Mesenchymal stem cell (in vitro differentiated cells and primary cell): ENCODE measurements at regions not wholly inside any gene's neighbourhood (a gene's known extent, or its start where the extent isn't known, plus 50 kb on each side); places are given as distances from the start of the nearest gene placed in this dataset.

Experiments
- DNase-seq: peaks from one replicate; pipeline ENCODE4 v3.0.0-alpha.2; 2013
- H2AFZ ChIP-seq: one replicate; pipeline ENCODE4 v1.6.1; 2013; ENCODE audit warnings: low read depth, mild to moderate bottlenecking, control low read depth, inconsistent platforms, low read length, moderate library complexity
- H2AK5ac ChIP-seq: 2 replicates; pipeline ENCODE4 v1.6.1; 2013; ENCODE audit warnings: low read length, moderate library complexity, mild to moderate bottlenecking, inconsistent platforms; ENCODE audit not compliant: severe bottlenecking
- H2BK120ac ChIP-seq: one replicate; pipeline ENCODE4 v1.6.1; 2013; ENCODE audit warnings: low read depth, mild to moderate bottlenecking, inconsistent platforms, low read length, moderate library complexity
- H2BK12ac ChIP-seq, 2 experiments: one replicate each; pipeline ENCODE4 v1.6.1; 2013; ENCODE audit warnings: inconsistent platforms in 2 of 2, low read length in 2 of 2, mild to moderate bottlenecking in 2 of 2, moderate library complexity in 2 of 2, control low read depth in 1 of 2
- H2BK15ac ChIP-seq: one replicate; pipeline ENCODE4 v1.6.1; 2013; ENCODE audit warnings: mild to moderate bottlenecking, low read depth, inconsistent platforms; ENCODE audit not compliant: poor library complexity, severe bottlenecking
- H2BK5ac ChIP-seq: 2 replicates; pipeline ENCODE4 v1.6.1; 2013; ENCODE audit warnings: low read depth, mild to moderate bottlenecking, low read length, control low read depth, inconsistent platforms; ENCODE audit not compliant: poor library complexity, severe bottlenecking
- H3K14ac ChIP-seq, 2 experiments: one replicate each; pipeline ENCODE4 v1.6.1; 2013; ENCODE audit warnings: inconsistent platforms in 2 of 2, low read length in 2 of 2, control low read depth in 1 of 2, mild to moderate bottlenecking in 1 of 2, moderate library complexity in 1 of 2
- H3K18ac ChIP-seq, 2 experiments: one replicate each; pipeline ENCODE4 v1.6.1; 2013; ENCODE audit warnings: inconsistent platforms in 2 of 2, low read length in 2 of 2, control low read depth in 1 of 2, low read depth in 1 of 2, mild to moderate bottlenecking in 1 of 2
- H3K23ac ChIP-seq, 2 experiments: one replicate each; pipeline ENCODE4 v1.6.1; 2013; ENCODE audit warnings: inconsistent platforms in 2 of 2, low read length in 2 of 2, mild to moderate bottlenecking in 2 of 2, moderate library complexity in 2 of 2, control low read depth in 1 of 2
- H3K27ac ChIP-seq: 2 replicates; pipeline ENCODE4 v1.5.1; 2013; ENCODE audit warnings: mild to moderate bottlenecking, moderate library complexity, low read length, control low read depth, inconsistent platforms; ENCODE audit not compliant: poor library complexity, severe bottlenecking
- H3K27me3 ChIP-seq, 2 experiments: 2 replicates each; pipeline versions ENCODE4 v1.6.1 to v1.7.0; 2013; ENCODE audit warnings: low read length in 2 of 2, mild to moderate bottlenecking in 2 of 2, moderate library complexity in 2 of 2, control low read depth in 1 of 2, inconsistent platforms in 1 of 2; ENCODE audit not compliant: control insufficient read depth in 1 of 2, insufficient read depth in 1 of 2
- H3K36me3 ChIP-seq, 2 experiments: 2 replicates each; pipeline versions ENCODE4 v1.6.1 to v1.7.0; 2013; ENCODE audit warnings: low read length in 2 of 2, control low read depth in 1 of 2, inconsistent platforms in 1 of 2, low read depth in 1 of 2, mild to moderate bottlenecking in 1 of 2; ENCODE audit not compliant: insufficient read depth in 2 of 2, control insufficient read depth in 1 of 2
- H3K4ac ChIP-seq, 2 experiments: one replicate each; pipeline ENCODE4 v1.6.1; 2013; ENCODE audit warnings: inconsistent platforms in 2 of 2, low read length in 2 of 2, mild to moderate bottlenecking in 2 of 2, moderate library complexity in 2 of 2, control low read depth in 1 of 2, low read depth in 1 of 2
- H3K4me1 ChIP-seq: 2 replicates; pipeline ENCODE4 v1.6.1; 2013; ENCODE audit warnings: low read depth, low read length, control low read depth; ENCODE audit not compliant: control insufficient read depth, insufficient read depth
- H3K4me2 ChIP-seq: 2 replicates; pipeline ENCODE4 v1.6.1; 2013; ENCODE audit warnings: low read length, mild to moderate bottlenecking, inconsistent platforms; ENCODE audit not compliant: poor library complexity, severe bottlenecking
- H3K4me3 ChIP-seq, 2 experiments: 2 replicates each; pipeline versions ENCODE4 v1.5.1 to v1.7.0; 2013; ENCODE audit warnings: low read length in 2 of 2, mild to moderate bottlenecking in 2 of 2, control low read depth in 1 of 2, low read depth in 1 of 2; ENCODE audit not compliant: insufficient read depth in 1 of 2
- H3K79me1 ChIP-seq: replicated peaks from 2 replicates; pipeline ENCODE4 v1.6.1; 2013; ENCODE audit warnings: mild to moderate bottlenecking, control low read depth, low read length, inconsistent platforms; ENCODE audit not compliant: poor library complexity, severe bottlenecking
- H3K9ac ChIP-seq: 2 replicates; pipeline ENCODE4 v1.7.0; 2013; ENCODE audit warnings: mild to moderate bottlenecking, low read length, moderate library complexity
- H3K9me3 ChIP-seq: 2 replicates; pipeline ENCODE4 v1.7.0; 2013; ENCODE audit warnings: mild to moderate bottlenecking, low read length; ENCODE audit not compliant: control insufficient read depth
- H4K8ac ChIP-seq: one replicate; pipeline ENCODE4 v1.6.1; 2013; ENCODE audit warnings: inconsistent platforms, mild to moderate bottlenecking, low read length, moderate library complexity
- H4K91ac ChIP-seq: one replicate; pipeline ENCODE4 v1.6.1; 2013; ENCODE audit warnings: mild to moderate bottlenecking, low read length, inconsistent platforms
- WGBS: methylation state at CpG from one replicate; pipeline ENCODE4 v1.1.7; 2013; ENCODE audit warnings: mixed read lengths; 5-methylcytosine and 5-hydroxymethylcytosine counted together

- WGBS: 89% methylated on average over 2 of the region's 2 CpGs
- Histone ChIP-seq H3K4me2 (no peak overlapping the region), H3K36me3 (no peaks in the 10 kb centered on the region), H4K91ac (no peak overlapping the region), H3K4me1 (no peaks in the 10 kb centered on the region), H3K4me3 (no peak overlapping the region), H3K79me1 (no peaks in the 10 kb centered on the region), H3K27ac (no peak overlapping the region), H3K27me3 (no peaks in the 10 kb centered on the region), H2AFZ (no peak overlapping the region), H2BK120ac (no peak overlapping the region), H3K9me3 (peaks cover 33% of the 10 kb centered on the region), H2BK12ac (no peak overlapping the region), H2AK5ac (no peak overlapping the region), H4K8ac (no peak overlapping the region), H3K9ac (no peak overlapping the region), H2BK5ac (no peak overlapping the region), H3K18ac (no peak overlapping the region), H2BK15ac (no peak overlapping the region), H3K14ac (no peak overlapping the region), H3K23ac (no peak overlapping the region), H3K4ac (no peak overlapping the region)
- DNase-seq: no peak
Observed at GRCh38 chr6:145507239-145507638, 228.1 kb downstream of the EPM2A start.

GRCh38 chr6:145508107-145508506 lies 227.2 kb downstream of the EPM2A start:
- Histone ChIP-seq H3K4me2 (no peak overlapping the region), H3K9ac (no peak overlapping the region), H3K9me3 (peaks cover 33% of the 10 kb centered on the region), H3K4me3 (no peak overlapping the region), H3K14ac (no peak overlapping the region), H4K8ac (no peak overlapping the region), H3K4me1 (no peaks in the 10 kb centered on the region), H3K23ac (no peak overlapping the region), H2BK12ac (no peak overlapping the region), H3K18ac (no peak overlapping the region), H3K79me1 (no peaks in the 10 kb centered on the region), H3K27ac (no peak overlapping the region), H4K91ac (no peak overlapping the region), H3K27me3 (no peaks in the 10 kb centered on the region), H3K4ac (no peak overlapping the region), H2BK5ac (no peak overlapping the region), H2AK5ac (no peak overlapping the region), H3K36me3 (no peaks in the 10 kb centered on the region), H2BK120ac (no peak overlapping the region), H2BK15ac (no peak overlapping the region), H2AFZ (no peak overlapping the region)
- whole genome bisulfite sequencing: 0% methylated on average over 1 of the region's 1 CpG
- DNase-seq: no peak

GRCh38 chr6:145517492-145517891 lies 217.8 kb downstream of the EPM2A start:
- H3K14ac ChIP-seq: no peak overlapping the region
- WGBS: 90% methylated on average over 3 of the region's 4 CpGs
- H3K79me1 ChIP-seq: no peaks in the 10 kb centered on the region
- H2AFZ ChIP-seq: no peak overlapping the region
- no peak overlapping the region for H4K91ac ChIP-seq
- no peak overlapping the region for H4K8ac ChIP-seq
- no peak overlapping the region for H2BK12ac ChIP-seq
- no peak overlapping the region for H3K4me3 ChIP-seq
- no peak overlapping the region for H3K4me2 ChIP-seq
- DNase-seq: no peak
- H3K9ac ChIP-seq: no peak overlapping the region
- no peak overlapping the region for H3K27ac ChIP-seq
- H2BK120ac ChIP-seq: no peak overlapping the region
- H3K4ac ChIP-seq: no peak overlapping the region
- no peaks in the 10 kb centered on the region for H3K27me3 ChIP-seq
- no peak overlapping the region for H2BK5ac ChIP-seq
- no peak overlapping the region for H2BK15ac ChIP-seq
- H3K4me1 ChIP-seq: no peaks in the 10 kb centered on the region
- H3K36me3 ChIP-seq: no peaks in the 10 kb centered on the region
- H2AK5ac ChIP-seq: no peak overlapping the region
- H3K23ac ChIP-seq: no peak overlapping the region
- H3K9me3 ChIP-seq: no peaks in the 10 kb centered on the region
- H3K18ac ChIP-seq: no peak overlapping the region

GRCh38 chr6:145525038-145525437 lies 210.3 kb downstream of the EPM2A start:
- Histone ChIP-seq H3K18ac (no peak overlapping the region), H2AK5ac (no peak overlapping the region), H3K9ac (no peak overlapping the region), H3K36me3 (no peaks in the 10 kb centered on the region), H4K91ac (no peak overlapping the region), H3K4me3 (no peak overlapping the region), H3K4me2 (no peak overlapping the region), H2AFZ (no peak overlapping the region), H3K27me3 (peaks cover 0 to 2% of the 10 kb centered on the region in 2 experiments), H2BK12ac (no peak overlapping the region), H3K14ac (no peak overlapping the region), H2BK5ac (no peak overlapping the region), H3K4ac (no peak overlapping the region), H2BK120ac (no peak overlapping the region), H4K8ac (no peak overlapping the region), H3K9me3 (no peaks in the 10 kb centered on the region), H3K23ac (no peak overlapping the region), H3K4me1 (no peaks in the 10 kb centered on the region), H3K79me1 (no peaks in the 10 kb centered on the region), H3K27ac (no peak overlapping the region), H2BK15ac (no peak overlapping the region)
- DNase-seq: no peak
- 91% methylated on average over 3 of the region's 3 CpGs for WGBS
